HFFc6 (cell line): ENCODE measurements at regions not wholly inside any gene's neighbourhood (a gene's known extent, or its start where the extent isn't known, plus 50 kb on each side); places are given as distances from the start of the nearest gene placed in this dataset.

Experiments used
- DNase-seq: peaks from one replicate; pipeline ENCODE4 v3.0.0-alpha.2; 2018
- H3K27ac Mint-ChIP-seq: 2 replicates; pipeline ENCODE4 v1.8.0; 2020; ENCODE audit warnings: mild to moderate bottlenecking, mixed read lengths
- H3K27me3 Mint-ChIP-seq: 2 replicates; pipeline ENCODE4 v1.8.0; 2021; ENCODE audit warnings: mild to moderate bottlenecking, moderate library complexity, mixed read lengths; ENCODE audit not compliant: insufficient read depth
- H3K36me3 Mint-ChIP-seq: 2 replicates; pipeline ENCODE4 v1.8.0; 2021; ENCODE audit warnings: low read depth, mixed read lengths
- H3K4me1 Mint-ChIP-seq: 2 replicates; pipeline ENCODE4 v1.8.0; 2020; ENCODE audit warnings: low read depth, mixed read lengths
- H3K4me3 Mint-ChIP-seq: 2 replicates; pipeline ENCODE4 v1.8.0; 2020; ENCODE audit warnings: mild to moderate bottlenecking, moderate library complexity, mixed read lengths
- H3K9me3 Mint-ChIP-seq: 2 replicates; pipeline ENCODE4 v1.8.0; 2020; ENCODE audit warnings: mild to moderate bottlenecking, mixed read lengths
- CTCF ChIP-seq: fragments of 200-600 bp; sonication (generic); IDR thresholded peaks from 2 replicates; pipeline ENCODE4 v1.5.0; 2021; ENCODE audit warnings: antibody characterized with exemption, mild to moderate bottlenecking

- no peak for TF ChIP-seq CTCF
These were observed 168.6 kb downstream of the SEMA6D start for GRCh38 chr15:47885920-47886319.

GRCh38 chr15:47887241-47887800, 170.0 kb downstream of the SEMA6D start:
- Mint-ChIP-seq H3K27me3 (no peaks in the 10 kb centered on the region), H3K4me1 (0 out of 2 replicates have a peak, but pooled peaks cover 5% of the 10 kb centered on the region), H3K36me3 (no peaks in the 10 kb centered on the region), H3K9me3 (no peaks in the 10 kb centered on the region; the same call in 1 of the 2 replicates), H3K4me3 (no peak overlapping the region), H3K27ac (no peak overlapping the region)
- no peak for DNase-seq
- TF ChIP-seq CTCF, result no peak

More at GRCh38 chr15:47885920-47886319, 168.6 kb downstream of the SEMA6D start:
- H3K4me1 Mint-ChIP-seq, result 0 out of 2 replicates have a peak, but pooled peaks cover 5% of the 10 kb centered on the region
- H3K27me3 Mint-ChIP-seq, result no peaks in the 10 kb centered on the region
- peak; percentile 12 for DNase-seq
- no peak overlapping the region for H3K27ac Mint-ChIP-seq
- H3K4me3 Mint-ChIP-seq, result no peak overlapping the region
- no peaks in the 10 kb centered on the region; the same call in 1 of the 2 replicates for H3K9me3 Mint-ChIP-seq
- H3K36me3 Mint-ChIP-seq, result no peaks in the 10 kb centered on the region

GRCh38 chr15:47888385-47889100, 171.2 kb downstream of the SEMA6D start:
- no peaks in the 10 kb centered on the region for H3K36me3 Mint-ChIP-seq
- DNase-seq, result no peak
- no peaks in the 10 kb centered on the region for H3K27me3 Mint-ChIP-seq
- no peak overlapping the region for H3K4me3 Mint-ChIP-seq
- 0 out of 2 replicates have a peak, but pooled peaks cover 5% of the 10 kb centered on the region for H3K4me1 Mint-ChIP-seq
- H3K9me3 Mint-ChIP-seq, result no peaks in the 10 kb centered on the region
- H3K27ac Mint-ChIP-seq, result no peak overlapping the region
- TF ChIP-seq CTCF, result no peak

GRCh38 chr15:47890397-47891150, 173.3 kb downstream of the SEMA6D start:
- Mint-ChIP-seq H3K4me3 (no peak overlapping the region), H3K4me1 (0 out of 2 replicates have a peak, but pooled peaks cover 5% of the 10 kb centered on the region), H3K36me3 (no peaks in the 10 kb centered on the region), H3K27ac (no peak overlapping the region), H3K27me3 (no peaks in the 10 kb centered on the region; the same call in none of the 2 replicates), H3K9me3 (peaks cover 1% of the 10 kb centered on the region; the same call in 1 of the 2 replicates)
- no peak for DNase-seq
- no peak for TF ChIP-seq CTCF

GRCh38 chr15:47897525-47897924, 180.2 kb downstream of the SEMA6D start:
- H3K36me3 Mint-ChIP-seq, result no peaks in the 10 kb centered on the region
- no peaks in the 10 kb centered on the region for H3K4me1 Mint-ChIP-seq
- H3K9me3 Mint-ChIP-seq, result peaks cover 4% of the 10 kb centered on the region; the same call in 1 of the 2 replicates
- H3K4me3 Mint-ChIP-seq, result no peak overlapping the region
- no peak for DNase-seq
- no peak overlapping the region for H3K27ac Mint-ChIP-seq
- no peaks in the 10 kb centered on the region; the same call in none of the 2 replicates for H3K27me3 Mint-ChIP-seq
- no peak for TF ChIP-seq CTCF
